ENCODE measurements at regions not wholly inside any gene's neighbourhood (a gene's known extent, or its start where the extent isn't known, plus 50 kb on each side); places are given as distances from the start of the nearest gene placed in this dataset.

DNA sequence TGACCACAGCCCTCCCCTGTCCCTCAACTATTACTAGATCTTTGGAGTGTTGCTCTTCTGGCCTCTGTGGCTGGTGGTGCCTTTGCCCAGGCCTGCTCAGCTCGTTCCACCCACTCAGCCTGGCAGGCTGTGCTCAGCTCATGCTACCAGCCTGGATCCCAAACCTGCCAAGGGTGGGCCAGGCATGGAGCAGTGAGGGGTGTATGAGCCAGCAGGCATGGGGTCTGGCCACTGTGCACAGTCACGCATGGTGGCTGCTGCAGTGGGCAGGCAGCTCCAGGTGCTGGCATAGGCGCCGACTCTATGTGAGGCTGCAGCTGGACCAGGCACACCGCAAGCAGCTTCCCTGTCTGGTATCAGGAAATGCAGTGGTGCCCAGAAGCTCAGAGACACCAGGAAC, 449.9 kb downstream of the MATN1 start:
- TF ChIP-seq, protein P1, sequence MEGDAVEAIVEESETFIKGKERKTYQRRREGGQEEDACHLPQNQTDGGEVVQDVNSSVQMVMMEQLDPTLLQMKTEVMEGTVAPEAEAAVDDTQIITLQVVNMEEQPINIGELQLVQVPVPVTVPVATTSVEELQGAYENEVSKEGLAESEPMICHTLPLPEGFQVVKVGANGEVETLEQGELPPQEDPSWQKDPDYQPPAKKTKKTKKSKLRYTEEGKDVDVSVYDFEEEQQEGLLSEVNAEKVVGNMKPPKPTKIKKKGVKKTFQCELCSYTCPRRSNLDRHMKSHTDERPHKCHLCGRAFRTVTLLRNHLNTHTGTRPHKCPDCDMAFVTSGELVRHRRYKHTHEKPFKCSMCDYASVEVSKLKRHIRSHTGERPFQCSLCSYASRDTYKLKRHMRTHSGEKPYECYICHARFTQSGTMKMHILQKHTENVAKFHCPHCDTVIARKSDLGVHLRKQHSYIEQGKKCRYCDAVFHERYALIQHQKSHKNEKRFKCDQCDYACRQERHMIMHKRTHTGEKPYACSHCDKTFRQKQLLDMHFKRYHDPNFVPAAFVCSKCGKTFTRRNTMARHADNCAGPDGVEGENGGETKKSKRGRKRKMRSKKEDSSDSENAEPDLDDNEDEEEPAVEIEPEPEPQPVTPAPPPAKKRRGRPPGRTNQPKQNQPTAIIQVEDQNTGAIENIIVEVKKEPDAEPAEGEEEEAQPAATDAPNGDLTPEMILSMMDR (IDR thresholded peaks at IDR 0.05): no peak
- TF ChIP-seq EP300 (IDR thresholded peaks at IDR 0.05) (no peak), POLR2A (IDR thresholded peaks at IDR 0.05) (no peak)
- no peak overlapping the region for H3K4me3 ChIP-seq
- no peak for DNase-seq (ENCODE audit: low spot score in 2 of 2)
- H3K4me1 ChIP-seq: no peaks in the 10 kb centered on the region
- no peak overlapping the region for H3K27ac ChIP-seq
- no peaks in the 10 kb centered on the region for H3K36me3 ChIP-seq
- no peaks in the 10 kb centered on the region for H3K27me3 ChIP-seq
- 90 to 96% methylated on average over 3 to 5 of the region's 5 CpGs for WGBS, 2 donors
- H3K9me3 ChIP-seq: peaks cover 0 to 10% (median 0%) of the 10 kb centered on the region in 4 donors

- Histone ChIP-seq H3K27ac (no peak overlapping the region), H3K9me3 (peaks cover 0 to 10% (median 0%) of the 10 kb centered on the region in 4 donors), H3K27me3 (no peaks in the 10 kb centered on the region), H3K4me1 (no peaks in the 10 kb centered on the region), H3K4me3 (no peak overlapping the region), H3K36me3 (no peaks in the 10 kb centered on the region)
- WGBS, 2 donors: 91% methylated on average over 1 of the region's 1 CpG; no CpG with 5 or more reads in 1 of the 2 donors
- no peak for TF ChIP-seq POLR2A (IDR thresholded peaks at IDR 0.05)
- TF ChIP-seq, protein P1 (IDR thresholded peaks at IDR 0.05): no peak
- TF ChIP-seq EP300 (IDR thresholded peaks at IDR 0.05): no peak
- no peak for DNase-seq (ENCODE audit: low spot score in 2 of 2)
Observed at GRCh38 chr1:30273021-30273325, 450.4 kb downstream of the MATN1 start.

GRCh38 chr1:30272277-30273020, 450.9 kb downstream of the MATN1 start:
- Histone ChIP-seq H3K9me3 (peaks cover 0 to 10% (median 0%) of the 10 kb centered on the region in 4 donors), H3K4me1 (no peaks in the 10 kb centered on the region), H3K4me3 (no peak overlapping the region), H3K27ac (no peak overlapping the region), H3K36me3 (no peaks in the 10 kb centered on the region), H3K27me3 (no peaks in the 10 kb centered on the region)
- no peak for DNase-seq (ENCODE audit: low spot score in 2 of 2)
- 53 to 61% methylated on average over 6 of the region's 6 CpGs for WGBS, 2 donors
- TF ChIP-seq EP300 (IDR thresholded peaks at IDR 0.05) (no peak), POLR2A (IDR thresholded peaks at IDR 0.05) (no peak)
- TF ChIP-seq, protein P1 (IDR thresholded peaks at IDR 0.05): no peak

GRCh38 chr1:30271401-30272276, 451.7 kb downstream of the MATN1 start:
- no peaks in the 10 kb centered on the region for H3K27me3 ChIP-seq
- 56 to 57% methylated on average over 10 of the region's 10 CpGs for WGBS, 2 donors

More at GRCh38 chr1:30271401-30272276, 451.7 kb downstream of the MATN1 start:
- Histone ChIP-seq H3K27ac (no peak overlapping the region), H3K36me3 (no peaks in the 10 kb centered on the region), H3K9me3 (peaks cover 0 to 10% (median 0%) of the 10 kb centered on the region in 4 donors), H3K4me3 (no peak overlapping the region), H3K4me1 (no peaks in the 10 kb centered on the region)
- no peak for DNase-seq (ENCODE audit: low spot score in 2 of 2)
- no peak for TF ChIP-seq EP300 (IDR thresholded peaks at IDR 0.05)
- TF ChIP-seq, protein P1 (IDR thresholded peaks at IDR 0.05): no peak
